GM19351 (cell line): ENCODE measurements at regions not wholly inside any gene's neighbourhood (a gene's known extent, or its start where the extent isn't known, plus 50 kb on each side); places are given as distances from the start of the nearest gene placed in this dataset.

Experiments
- ATAC-seq: cut with Tn5 transposase; IDR thresholded peaks from one replicate; pipeline ENCODE4 v1.9.1; 2021; ENCODE audit warnings: mild to moderate bottlenecking, moderate library complexity; ENCODE audit not compliant: unreplicated experiment

DNA sequence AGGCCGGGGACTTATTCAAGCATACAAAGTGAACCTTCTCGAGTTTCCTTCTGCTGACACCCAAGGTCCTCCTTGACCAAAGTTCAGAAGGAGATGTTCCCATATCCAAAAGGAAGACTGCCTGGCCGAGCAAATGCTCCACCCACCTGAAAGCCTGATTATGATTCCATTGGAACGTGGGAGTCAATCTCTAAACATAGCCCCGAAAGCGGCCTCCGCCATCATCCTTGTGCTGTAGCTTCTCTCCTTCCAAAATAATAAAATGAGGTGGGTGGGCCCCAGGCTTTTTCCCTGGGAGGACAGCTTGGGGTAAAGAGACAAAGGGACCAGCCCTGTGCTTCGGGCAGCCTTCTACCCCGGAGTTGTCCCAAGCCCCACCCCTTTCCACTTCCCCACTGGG lies 355.6 kb upstream of the SLC30A5 start:
- no peak for ATAC-seq

DNA sequence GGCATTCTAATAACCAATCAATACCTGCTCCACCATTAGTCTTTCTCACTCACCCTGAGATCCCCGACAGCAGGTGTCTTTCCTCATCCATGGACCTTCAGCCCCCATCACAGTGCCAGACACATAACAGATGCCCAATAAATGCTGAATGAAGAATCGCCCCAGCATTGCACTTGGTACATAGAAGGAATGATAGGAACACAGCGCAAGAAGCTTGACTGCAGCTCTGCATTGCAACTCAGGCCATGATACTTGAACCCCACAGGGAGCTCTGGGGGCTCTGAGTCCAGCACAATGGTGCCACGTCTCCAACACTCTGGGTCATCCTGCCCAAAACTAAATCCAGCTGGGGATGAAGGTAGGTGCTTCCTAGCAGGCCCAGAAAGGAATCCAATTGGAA lies 355.0 kb upstream of the SLC30A5 start:
- no peak for ATAC-seq

DNA sequence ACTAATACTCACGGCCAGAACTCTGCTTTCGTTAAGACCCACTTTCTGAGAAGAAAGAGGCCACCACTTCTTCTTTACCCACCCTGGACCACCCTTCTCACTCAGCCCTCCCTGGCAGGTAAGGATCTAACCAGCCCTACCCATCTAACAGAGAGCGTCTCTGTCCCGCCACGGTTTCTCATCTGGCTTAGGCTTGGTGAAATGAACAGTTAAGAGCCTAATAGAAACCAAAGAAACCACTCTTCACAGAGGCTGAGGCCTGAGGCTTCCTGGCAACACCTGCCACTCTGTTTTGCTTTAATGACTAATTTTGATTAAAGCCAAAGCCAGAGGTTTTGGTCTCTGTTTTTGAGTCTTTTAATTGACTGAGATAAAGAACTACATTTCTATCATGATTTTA lies 354.1 kb upstream of the SLC30A5 start:
- peak; percentile 90 for ATAC-seq

DNA sequence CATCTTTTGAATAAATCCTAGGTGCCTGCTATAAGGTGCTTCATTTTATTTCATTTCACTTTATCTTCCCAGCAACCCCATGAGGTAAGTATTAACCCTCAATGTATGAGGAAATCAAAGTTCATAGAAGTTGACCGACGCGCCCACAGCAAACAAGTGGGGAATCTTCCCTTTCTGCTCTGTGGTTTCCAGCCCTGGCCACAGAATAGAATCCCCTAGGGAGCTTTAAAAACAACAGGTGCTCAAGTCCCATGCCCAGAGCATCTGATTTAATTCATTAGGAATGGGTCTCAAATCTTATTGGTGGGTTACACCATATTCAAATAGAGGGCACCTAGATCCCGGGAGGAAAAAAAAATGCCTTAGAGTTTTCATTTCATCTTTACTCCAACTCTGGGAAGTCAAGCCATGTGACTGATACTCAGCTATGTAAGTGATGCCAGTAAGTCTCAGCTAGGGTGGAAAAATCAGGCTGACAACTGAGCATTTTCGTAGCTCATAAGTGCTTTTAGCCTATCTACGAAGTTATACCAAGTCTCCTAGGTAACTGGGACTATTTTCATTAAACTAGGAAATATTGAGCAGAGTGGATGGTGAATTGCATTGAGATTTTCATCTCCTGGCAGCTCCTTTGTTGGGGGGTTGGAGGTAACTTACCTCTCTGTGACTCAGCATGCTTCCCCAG lies 353.4 kb upstream of the SLC30A5 start:
- peak; percentile 69 for ATAC-seq

DNA sequence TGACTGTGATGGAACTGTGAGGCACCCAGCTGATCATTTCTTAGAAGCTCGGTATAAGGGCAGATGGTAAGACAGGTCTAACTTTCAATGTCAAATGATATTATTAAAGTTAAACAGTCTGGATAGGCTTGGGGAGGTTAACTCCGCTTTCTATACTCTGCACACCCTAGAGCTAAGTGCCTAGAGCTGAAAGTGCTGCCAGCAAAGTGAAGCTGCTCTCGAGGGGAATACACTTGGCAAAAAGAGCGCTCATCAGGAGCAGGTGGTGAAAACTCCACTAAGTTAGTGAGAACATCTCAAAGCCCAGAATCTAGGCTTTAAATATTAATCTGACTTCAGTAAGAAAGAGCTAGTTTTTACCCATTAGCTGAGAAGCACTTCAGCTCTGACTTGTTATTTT lies 349.6 kb upstream of the SLC30A5 start:
- ATAC-seq = no peak

DNA sequence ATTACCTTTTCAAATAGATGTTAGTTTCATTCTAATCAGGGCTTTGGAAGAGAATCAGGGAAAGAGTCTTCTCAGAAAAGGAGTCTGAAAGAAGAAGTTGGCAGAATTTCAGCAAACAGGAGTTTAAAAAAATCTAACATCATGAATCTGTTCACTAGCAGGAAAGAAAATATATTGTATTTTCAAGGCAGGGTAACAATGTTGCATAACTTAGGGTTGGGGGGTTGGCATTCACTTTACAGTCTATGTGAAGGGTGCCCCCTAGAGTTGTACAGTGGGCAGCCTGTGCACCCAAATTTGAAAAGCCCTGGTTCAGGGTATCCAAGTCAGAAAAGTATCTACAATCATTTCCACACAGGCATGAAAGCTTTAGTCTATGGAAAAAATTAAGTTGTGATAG lies 348.4 kb upstream of the SLC30A5 start:
- no peak for ATAC-seq

DNA sequence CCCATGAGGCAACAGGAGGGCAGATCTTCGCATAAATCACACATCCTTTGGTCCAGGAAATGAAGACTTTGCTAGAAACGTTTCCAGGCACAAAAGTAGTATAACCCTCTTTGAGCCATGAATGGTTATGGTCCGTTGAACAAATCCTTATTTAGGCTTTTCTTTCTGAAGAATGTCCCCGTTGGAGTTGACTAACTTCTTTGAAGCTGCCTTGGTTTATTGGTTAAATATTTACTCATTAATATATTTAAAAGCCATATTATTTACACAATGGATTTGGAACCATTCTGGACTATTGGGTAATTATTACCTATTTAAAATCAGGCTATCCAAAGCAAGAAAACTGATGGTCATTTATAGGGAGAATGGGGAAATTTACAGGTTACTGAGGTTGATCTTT lies 347.6 kb upstream of the SLC30A5 start:
- ATAC-seq = no peak

DNA sequence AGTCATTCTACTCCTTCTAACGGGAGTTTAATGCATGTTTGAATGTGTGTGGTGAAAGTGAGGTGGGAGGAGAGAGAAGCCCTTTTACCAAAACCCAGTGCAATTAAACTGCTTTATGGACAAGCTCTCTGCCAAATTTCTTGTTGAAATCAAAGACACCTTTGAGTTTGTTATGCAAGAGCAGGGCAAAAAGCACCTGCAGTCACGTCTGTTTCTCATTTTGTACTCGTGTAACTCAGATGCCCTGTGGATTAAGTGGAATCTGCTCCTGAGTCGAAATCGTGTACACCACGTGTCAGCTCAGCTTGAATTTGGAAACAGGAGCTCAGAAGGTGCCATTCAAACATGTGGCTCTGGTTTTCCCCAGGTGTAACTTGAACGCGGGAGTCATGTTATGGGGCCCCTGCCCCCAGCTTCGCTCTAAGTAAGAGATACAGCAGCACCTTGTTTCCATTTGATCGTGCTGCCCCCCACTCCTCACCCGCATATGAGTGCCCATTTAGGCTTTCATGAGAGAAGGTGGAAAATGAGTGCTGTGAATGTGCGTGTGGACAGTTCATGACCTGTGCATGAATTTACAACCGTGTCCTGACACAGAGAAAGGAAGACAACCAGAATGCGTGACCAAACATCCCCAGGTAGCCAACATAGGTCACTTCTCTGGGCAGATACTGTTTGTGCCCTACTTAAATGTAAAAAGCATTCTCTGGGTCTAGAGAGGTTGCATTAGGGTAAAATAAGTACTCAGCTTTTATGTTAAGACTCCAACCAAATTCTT lies 347.0 kb upstream of the SLC30A5 start:
- ATAC-seq = no peak

DNA sequence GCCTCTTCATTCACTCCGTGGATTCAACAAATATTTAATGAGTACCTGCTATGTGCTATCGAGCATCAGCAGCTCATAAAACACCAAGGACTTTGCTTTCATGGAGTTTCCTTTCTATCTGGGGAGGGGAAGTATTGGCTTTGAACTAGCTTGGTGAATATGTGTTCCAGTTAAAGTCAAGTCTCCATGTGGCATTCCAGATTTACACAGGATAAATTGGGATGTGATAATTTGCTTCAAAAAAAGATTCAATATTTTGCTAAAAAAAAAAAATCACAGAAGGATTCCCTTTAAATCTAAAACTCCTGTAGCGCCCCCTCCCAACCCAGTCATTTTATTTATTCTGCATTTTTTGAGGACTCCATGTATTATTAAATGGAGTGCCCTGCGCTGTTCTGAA lies 346.3 kb upstream of the SLC30A5 start:
- no peak for ATAC-seq

DNA sequence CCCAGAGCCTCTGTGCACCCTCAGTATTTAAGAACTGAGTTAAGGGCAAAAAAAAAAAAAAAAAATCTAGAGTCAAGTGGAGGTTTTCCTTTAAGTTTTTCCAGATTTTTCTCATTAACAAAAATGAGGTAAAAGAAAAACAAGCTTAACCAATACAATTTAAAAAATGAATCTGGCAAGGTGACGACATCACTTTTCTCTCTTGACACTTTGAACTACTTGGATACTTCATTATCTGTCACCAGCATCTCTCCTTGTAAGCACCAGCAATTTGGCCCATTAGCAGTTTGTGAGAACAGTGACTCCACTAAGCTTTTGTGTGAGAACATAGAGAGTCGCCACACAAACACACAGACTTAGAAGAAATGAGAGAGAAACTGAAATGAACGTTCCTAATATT lies 345.7 kb upstream of the SLC30A5 start:
- ATAC-seq = no peak

DNA sequence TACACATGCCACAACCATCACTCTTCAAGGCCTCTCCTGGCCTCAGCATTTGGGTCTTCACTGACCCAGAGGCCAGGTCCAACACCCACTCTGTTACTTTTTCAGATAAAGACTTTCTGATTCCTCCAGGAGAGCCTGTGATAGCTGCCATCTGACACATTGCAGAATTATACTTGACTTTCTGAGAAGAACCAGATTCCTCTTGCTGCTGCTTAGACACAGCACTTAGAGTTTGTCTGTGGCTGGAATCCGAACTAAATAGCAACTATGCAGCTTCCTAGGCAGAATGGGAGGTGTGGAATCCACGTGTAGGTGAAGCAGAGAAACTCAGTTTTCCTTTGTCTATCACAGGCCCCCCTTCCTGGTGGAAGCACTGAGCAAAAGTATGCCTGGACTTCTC lies 344.7 kb upstream of the SLC30A5 start:
- ATAC-seq = no peak

DNA sequence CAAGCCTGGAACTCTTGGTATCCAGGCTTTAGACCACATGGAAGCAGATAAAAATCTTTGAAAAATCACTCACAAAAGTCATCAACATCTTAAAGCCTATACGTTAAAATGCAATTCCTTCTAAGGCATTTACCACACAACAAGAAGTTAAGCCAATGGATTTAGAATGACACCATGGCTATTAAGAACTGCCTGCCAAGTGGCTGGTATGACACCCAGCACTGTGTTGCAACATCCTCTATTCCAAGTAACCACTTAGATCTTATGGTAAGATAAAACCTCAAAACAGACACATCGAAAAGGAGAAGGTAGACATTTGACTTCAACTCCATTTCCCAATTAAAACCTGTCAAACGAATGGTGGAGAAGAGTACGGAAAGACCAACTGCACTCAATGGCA lies 344.2 kb upstream of the SLC30A5 start:
- no peak for ATAC-seq

DNA sequence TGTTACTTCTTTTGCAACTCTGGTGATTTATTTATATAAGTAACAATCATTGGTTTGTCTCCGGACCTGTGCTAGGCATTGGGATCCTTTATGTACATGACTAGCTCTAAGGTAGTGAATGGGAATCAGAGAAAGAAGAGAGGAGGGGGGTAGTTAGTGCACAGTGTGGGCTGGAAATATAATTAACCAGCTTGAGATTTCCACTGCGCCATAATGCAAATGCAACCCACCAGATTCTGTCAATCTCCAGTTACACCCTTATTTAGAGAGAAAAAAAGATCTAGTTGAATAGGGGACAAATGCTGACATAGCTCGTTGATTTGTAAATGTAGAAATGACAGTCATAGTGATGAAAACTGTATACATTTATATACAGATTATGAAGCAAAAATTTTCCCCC lies 342.2 kb upstream of the SLC30A5 start:
- no peak for ATAC-seq

DNA sequence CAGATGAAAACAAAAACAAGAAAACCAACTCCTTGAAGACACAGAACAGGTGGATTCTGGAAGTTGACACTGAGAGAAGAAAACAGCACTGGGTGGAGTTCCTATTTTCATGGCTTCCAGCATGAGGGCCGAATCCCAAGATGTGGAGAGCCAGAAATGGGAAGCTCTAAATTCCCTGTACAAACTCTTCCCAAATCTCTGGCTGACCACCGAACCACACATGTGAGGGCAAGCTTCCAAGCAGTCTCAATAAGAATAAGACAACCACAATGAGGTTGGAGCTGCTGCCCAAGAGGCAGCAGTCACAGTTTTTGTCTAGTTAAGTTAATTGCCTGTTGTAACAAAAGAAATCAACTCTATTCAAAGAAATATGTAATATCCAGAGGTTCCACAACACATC lies 339.3 kb upstream of the SLC30A5 start:
- no peak for ATAC-seq

DNA sequence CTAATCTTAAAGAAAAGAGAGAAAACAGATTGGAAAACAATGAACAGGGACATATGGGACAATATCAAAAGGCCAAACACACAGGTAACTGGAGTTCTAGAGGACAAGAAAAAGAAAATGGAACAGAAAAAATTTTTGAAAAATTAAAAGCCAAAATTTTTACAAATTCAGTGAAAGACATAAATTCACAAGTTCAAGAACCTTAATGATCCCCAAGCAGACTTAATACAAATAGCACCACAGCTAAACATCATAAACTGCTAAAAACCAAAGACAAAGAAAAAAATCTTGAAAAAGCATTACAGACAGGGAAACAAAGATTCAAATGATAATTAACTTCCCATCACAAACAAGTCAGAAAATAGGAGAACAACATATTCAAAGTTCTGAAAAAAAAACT lies 338.5 kb upstream of the SLC30A5 start:
- no peak for ATAC-seq

DNA sequence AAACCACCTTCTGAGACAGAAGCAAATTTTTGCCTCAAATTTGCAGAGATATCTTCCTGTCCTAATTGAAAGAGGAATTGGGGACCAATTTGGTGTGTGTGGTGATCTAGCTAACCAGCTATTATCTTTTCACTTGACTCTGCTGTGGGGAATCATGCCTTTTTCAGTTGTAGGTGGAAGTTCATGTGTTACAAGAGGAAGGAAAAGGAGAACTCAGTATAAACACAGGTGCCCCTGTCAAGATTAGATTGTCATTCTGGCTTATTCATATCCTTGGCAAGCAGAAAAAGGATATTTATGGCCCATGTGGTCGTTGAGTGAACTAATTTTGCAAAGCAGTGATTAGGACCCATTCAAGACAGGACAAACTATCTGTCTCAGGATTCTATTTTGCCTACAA lies 336.8 kb upstream of the SLC30A5 start:
- ATAC-seq = no peak

DNA sequence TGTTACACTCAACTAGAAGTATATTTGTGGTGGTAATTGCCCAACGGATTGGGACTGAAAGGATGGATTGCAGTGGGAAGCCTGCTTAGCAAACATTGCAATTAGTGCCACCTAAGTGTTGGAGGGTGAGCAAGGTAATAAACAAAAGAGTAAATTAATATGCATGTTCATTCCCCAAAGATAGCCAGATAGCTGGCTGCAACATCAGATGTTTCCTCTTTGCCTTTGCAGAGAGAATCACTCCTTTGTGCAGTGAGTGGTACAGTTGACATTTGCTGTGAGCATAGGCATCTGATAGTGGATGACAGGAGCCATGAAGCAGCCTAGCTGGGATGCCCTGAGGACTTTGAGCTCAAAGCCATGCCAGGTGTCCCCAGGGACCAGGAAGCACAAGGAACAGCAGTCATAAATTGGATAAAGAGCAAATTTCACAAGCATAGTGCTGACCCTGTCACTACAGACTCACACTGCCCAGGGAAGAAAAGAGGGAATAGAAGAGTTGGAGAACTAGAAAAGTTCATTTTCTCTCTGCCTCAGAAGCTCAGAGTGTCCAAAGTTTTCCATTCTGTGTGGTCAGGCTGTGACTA lies 336.1 kb upstream of the SLC30A5 start:
- ATAC-seq = no peak

DNA sequence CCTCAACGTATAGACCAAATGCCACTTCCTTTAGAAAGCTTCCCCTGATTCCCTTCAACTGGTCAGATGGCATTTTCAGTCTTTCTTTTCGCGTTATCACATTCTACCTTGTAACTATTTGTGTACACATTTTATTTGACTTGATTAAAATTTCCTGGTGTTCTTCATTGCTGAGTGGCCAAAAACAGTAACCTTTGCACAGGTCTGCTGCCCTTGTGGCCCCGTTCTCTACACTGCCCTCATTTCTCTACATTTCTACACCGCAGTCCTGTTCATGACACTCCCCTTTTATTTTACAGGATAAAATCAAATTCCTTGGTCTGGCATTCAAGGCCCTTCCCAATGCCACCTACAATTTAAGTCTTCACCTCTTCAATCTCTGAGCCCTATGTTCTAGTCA lies 334.2 kb upstream of the SLC30A5 start:
- ATAC-seq = no peak

DNA sequence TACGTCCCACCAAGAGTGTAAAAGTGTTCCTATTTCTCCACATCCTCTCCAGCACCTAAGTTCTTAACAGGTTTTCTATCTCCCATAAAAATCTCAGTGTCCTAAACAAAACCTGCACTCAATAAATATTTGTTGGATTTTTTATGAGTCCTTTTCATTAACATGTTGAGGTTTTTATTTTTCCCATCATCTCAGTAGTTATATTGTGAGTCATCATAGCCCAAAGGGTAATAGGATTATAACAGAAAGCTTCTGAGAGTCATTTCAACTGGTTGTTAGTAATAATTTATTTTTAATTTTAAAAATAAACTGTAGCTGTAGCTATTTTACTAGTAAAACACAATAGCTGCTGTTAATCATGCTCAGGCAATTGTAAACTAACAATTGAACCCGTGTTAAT lies 331.6 kb upstream of the SLC30A5 start:
- ATAC-seq = no peak

DNA sequence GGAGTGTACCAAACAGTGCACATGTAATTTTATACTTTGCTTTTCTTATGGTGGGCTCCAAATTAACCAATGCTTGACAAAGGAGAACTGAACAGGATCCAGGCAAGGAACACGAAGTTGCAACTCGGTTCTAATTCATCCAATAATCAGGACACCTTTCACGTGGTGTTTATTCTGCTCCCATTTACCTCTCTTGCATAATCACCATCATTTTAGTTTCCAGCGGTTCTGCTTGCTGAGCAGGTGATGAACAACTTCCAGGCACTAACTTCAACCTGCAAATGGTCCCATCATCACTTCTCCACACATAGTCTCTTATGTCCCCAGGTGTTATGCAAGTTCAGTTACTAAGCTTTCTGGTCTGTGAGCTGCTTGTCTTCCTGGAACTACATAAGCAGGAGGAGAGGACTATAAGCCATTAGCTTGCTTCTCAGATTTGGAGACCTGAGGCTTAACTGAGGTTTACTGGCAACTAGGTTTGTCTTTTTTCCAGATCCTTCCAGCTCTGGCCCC lies 326.8 kb upstream of the SLC30A5 start:
- ATAC-seq = no peak

DNA sequence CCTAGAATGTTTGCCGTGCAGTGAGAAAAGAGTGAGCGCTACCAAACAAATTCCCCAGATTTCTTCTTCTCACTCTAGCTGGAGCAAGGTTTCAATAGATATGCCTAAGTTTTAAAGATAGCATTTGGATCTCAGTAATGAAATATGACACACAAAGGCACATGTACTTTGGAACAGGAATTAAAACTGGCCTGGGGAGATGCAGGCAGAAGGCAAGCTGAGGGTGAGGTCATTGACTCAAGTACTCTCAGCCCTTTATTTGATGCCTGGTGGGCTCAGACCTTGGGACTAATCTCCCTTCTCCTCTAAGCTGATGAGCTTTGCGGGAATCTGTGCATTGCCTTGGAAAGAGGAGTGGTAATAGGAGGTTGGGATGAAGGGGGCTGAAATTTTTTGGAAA lies 323.3 kb upstream of the SLC30A5 start:
- ATAC-seq = no peak

DNA sequence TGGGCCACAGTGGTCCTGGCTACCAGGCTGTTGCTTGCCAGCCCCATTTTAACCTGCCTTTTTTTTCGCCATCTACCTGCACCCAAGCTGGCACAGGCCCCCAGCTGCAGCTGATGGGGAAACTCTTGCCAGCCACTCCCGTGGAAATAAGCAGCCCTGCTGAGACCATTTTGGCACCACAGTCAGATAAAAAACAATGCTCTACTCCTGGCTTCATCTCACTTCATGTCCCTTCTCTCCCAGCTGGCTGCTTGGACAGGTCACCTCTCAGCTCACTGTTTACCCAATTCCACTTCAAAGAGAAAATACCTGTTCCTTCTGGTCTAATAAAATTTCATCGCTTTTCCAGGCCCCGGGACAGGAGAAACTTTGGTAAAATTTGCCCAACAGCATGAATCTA lies 322.6 kb upstream of the SLC30A5 start:
- no peak for ATAC-seq
